ENCODE measurements at regions not wholly inside any gene's neighbourhood (a gene's known extent, or its start where the extent isn't known, plus 50 kb on each side); places are given as distances from the start of the nearest gene placed in this dataset.

- TF ChIP-seq, protein P1, sequence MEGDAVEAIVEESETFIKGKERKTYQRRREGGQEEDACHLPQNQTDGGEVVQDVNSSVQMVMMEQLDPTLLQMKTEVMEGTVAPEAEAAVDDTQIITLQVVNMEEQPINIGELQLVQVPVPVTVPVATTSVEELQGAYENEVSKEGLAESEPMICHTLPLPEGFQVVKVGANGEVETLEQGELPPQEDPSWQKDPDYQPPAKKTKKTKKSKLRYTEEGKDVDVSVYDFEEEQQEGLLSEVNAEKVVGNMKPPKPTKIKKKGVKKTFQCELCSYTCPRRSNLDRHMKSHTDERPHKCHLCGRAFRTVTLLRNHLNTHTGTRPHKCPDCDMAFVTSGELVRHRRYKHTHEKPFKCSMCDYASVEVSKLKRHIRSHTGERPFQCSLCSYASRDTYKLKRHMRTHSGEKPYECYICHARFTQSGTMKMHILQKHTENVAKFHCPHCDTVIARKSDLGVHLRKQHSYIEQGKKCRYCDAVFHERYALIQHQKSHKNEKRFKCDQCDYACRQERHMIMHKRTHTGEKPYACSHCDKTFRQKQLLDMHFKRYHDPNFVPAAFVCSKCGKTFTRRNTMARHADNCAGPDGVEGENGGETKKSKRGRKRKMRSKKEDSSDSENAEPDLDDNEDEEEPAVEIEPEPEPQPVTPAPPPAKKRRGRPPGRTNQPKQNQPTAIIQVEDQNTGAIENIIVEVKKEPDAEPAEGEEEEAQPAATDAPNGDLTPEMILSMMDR (IDR thresholded peaks at IDR 0.05): no peak
- no peak for TF ChIP-seq POLR2A (IDR thresholded peaks at IDR 0.05)
Observed at GRCh38 chr6:167707686-167708500, 118.8 kb upstream of the AFDN start.

Data from lower leg skin (tissue), 3 donors.